ENCODE measurements at regions not wholly inside any gene's neighbourhood (a gene's known extent, or its start where the extent isn't known, plus 50 kb on each side); places are given as distances from the start of the nearest gene placed in this dataset.
"Not testable (repeated sequence)": the region's sequence is repeated elsewhere in the genome, so short reads cannot be mapped to it uniquely, and the experiment has no call there.

GRCh38 chr10:20615395-20615794 lies 281.7 kb downstream of the NEBL start:
- DNase-seq (ENCODE audit: low read depth): no peak

GRCh38 chr10:20614911-20615310 lies 282.2 kb downstream of the NEBL start:
- DNase-seq (ENCODE audit: low read depth): no peak

- DNase-seq (ENCODE audit: low read depth): no peak
Measured at GRCh38 chr10:20608503-20608902, 288.6 kb downstream of the NEBL start.

- no peak for DNase-seq (ENCODE audit: low read depth)
Measured at GRCh38 chr10:20606985-20607384, 290.1 kb downstream of the NEBL start.

- DNase-seq (ENCODE audit: low read depth): no peak
Measured at GRCh38 chr10:20601941-20602461, 295.1 kb downstream of the NEBL start.

GRCh38 chr10:20598590-20598989 lies 298.5 kb downstream of the NEBL start:
- no peak for DNase-seq (ENCODE audit: low read depth)

GRCh38 chr10:20596911-20597310 lies 300.2 kb downstream of the NEBL start:
- peak; percentile 19 for DNase-seq (ENCODE audit: low read depth)

- DNase-seq (ENCODE audit: low read depth): no peak
Measured at GRCh38 chr10:20596065-20596755, 300.9 kb downstream of the NEBL start.

- no peak for DNase-seq (ENCODE audit: low read depth)
Measured at GRCh38 chr10:20593649-20594048, 303.5 kb downstream of the NEBL start.

GRCh38 chr10:20582041-20582440 lies 315.1 kb downstream of the NEBL start:
- DNase-seq (ENCODE audit: low read depth): no peak

GRCh38 chr10:20573924-20574323 lies 323.2 kb downstream of the NEBL start:
- DNase-seq (ENCODE audit: low read depth): no peak

- not testable (repeated sequence) for DNase-seq (ENCODE audit: low read depth)
Measured at GRCh38 chr10:20555990-20556389, 341.1 kb downstream of the NEBL start.

- no peak for DNase-seq (ENCODE audit: low read depth)
Measured at GRCh38 chr10:20552382-20552781, 344.7 kb downstream of the NEBL start.

- no peak for DNase-seq (ENCODE audit: low read depth)
Measured at GRCh38 chr10:20551761-20552160, 345.4 kb downstream of the NEBL start.

GRCh38 chr10:20535897-20536881 lies 360.9 kb downstream of the NEBL start:
- no peak for DNase-seq (ENCODE audit: low read depth)

GRCh38 chr10:20531241-20531883 lies 365.7 kb downstream of the NEBL start:
- DNase-seq (ENCODE audit: low read depth): not testable (repeated sequence)

- no peak for DNase-seq (ENCODE audit: low read depth)
Measured at GRCh38 chr10:20521186-20521585, 375.9 kb downstream of the NEBL start.

GRCh38 chr10:20515654-20516053 lies 381.5 kb downstream of the NEBL start:
- DNase-seq (ENCODE audit: low read depth): no peak

- no peak for DNase-seq (ENCODE audit: low read depth)
Measured at GRCh38 chr10:20512631-20513030, 384.5 kb downstream of the NEBL start.

GRCh38 chr10:20508921-20509320 lies 388.2 kb downstream of the NEBL start:
- DNase-seq (ENCODE audit: low read depth): no peak

GRCh38 chr10:20502903-20503585 lies 394.1 kb downstream of the NEBL start:
- no peak for DNase-seq (ENCODE audit: low read depth)

GRCh38 chr10:20494474-20494873 lies 402.6 kb downstream of the NEBL start:
- DNase-seq (ENCODE audit: low read depth): no peak

Measured in GM04503 (cell line).